GM21515 (cell line): ENCODE measurements at regions not wholly inside any gene's neighbourhood (a gene's known extent, or its start where the extent isn't known, plus 50 kb on each side); places are given as distances from the start of the nearest gene placed in this dataset.

Experiments
- ATAC-seq: cut with Tn5 transposase; IDR thresholded peaks from one replicate; pipeline ENCODE4 v1.9.1; 2021; ENCODE audit not compliant: unreplicated experiment

GRCh38 chr9:113781381-113781780, 94.7 kb upstream of the ZNF618 start:
- no peak for ATAC-seq

- no peak for ATAC-seq
These were observed 94.2 kb upstream of the ZNF618 start for GRCh38 chr9:113781896-113782295.

DNA sequence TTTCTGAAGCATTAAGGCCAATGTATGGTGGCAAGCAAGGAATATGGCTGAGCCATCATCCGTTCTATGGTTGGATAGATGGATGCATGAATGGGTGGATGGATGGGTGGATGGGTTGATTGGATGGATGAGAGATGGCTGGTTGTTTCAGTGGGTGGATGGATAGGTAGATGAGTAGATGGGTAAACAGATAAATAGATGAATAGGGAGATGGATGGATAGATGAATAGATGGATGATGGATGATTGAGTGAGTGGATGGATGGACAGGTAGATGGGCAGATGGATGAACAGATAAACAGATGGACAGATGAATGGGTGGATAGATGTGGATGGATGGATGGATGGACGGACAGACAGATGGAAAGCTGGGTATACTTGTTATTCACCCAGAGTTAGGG, 92.6 kb upstream of the ZNF618 start:
- no peak for ATAC-seq

GRCh38 chr9:113785334-113785733, 90.8 kb upstream of the ZNF618 start:
- no peak for ATAC-seq

DNA sequence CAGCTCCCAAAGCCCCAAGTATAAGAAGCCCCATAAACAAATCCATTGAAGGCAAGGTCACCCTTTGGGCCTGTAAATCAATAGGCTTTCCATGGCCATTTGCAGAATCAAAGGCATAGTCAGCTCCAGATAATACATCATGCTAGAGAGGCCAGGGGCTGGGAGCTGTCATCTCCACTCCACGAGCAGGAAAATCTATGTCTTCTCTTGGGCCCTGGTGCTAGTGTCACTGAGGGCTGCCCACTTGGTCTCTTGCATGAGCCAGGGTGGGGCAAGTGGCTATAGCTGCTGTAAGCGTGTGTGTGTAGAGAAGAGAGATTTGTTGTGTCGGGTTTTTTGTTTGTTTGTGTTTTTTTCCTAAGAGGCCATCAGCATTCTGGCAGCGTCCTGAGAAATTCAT, 90.0 kb upstream of the ZNF618 start:
- ATAC-seq, result no peak

- no peak for ATAC-seq
These were observed 88.2 kb upstream of the ZNF618 start for GRCh38 chr9:113787871-113788270.

DNA sequence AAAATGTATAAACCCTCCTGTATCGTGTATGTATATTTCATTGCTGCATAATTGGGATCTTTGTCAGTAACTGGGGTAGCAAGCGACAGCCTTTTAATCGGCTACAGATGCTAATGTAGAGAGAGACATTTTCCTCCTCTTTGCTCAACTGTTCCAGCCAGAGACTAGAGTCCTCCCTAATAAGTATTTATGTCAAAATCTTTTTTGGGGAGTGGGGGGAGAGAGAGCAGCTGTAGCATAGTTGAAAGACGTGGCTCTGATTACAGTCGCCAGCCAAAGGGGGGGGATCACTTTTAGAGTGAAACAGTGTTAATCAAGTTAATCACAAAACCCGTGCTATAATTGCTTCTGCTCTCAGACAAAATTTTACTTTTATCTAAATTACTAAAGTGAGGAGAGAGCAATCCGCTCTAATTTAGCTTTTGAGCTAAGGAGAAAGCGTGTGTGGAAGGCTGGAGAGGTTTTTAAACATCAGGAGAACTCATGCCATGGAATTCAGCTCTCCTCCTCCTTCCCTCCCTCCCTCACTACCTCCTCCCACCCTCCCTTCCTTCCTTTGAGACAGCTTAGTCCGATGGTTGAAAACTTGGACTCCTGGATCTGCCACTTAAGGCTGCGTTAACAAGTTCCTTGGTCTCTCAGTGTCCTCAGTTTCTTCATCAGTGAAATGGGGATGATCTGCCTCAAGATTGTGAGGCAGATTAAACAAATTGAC, 87.3 kb upstream of the ZNF618 start:
- no peak for ATAC-seq

DNA sequence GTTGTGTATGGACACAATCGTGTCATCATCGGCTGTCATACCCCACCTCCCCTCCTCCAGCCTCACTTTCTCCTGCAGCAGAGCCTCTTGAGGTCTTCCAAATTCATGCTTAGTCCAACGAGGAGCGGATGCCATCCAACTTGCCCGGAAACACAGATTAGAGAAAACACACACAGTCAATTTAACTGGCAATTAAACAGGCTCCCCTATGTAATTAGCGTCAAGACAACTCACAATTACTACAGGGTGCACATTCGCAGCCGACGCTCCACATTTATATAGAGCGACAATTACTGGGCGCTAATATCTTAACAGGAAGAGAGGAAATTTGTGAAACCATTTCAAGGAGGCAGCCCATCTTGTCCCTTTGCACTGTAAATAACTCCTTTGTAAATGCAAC, 86.0 kb upstream of the ZNF618 start:
- ATAC-seq, result no peak

DNA sequence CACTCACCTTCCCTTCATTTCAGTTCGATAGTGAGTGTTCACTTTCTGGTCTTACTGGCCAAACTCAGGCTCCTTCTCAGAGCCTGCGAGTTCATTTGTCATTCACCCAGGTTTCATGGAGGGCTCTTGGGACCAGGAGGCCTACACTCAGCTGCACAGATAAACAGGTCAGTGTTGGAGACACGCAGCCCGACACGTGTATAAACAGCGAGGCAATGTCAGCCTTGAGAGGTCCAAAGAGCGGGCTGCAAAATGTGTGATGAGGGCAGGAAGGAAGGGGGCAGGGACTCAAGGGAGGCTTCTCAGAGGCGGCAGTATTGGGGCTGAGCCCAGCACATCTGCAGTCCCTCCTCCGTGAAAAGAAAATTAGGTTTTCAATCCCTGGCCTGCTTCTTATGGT, 82.6 kb upstream of the ZNF618 start:
- no peak for ATAC-seq

GRCh38 chr9:113794721-113795120, 81.4 kb upstream of the ZNF618 start:
- ATAC-seq, result no peak

- ATAC-seq, result no peak
These were observed 80.2 kb upstream of the ZNF618 start for GRCh38 chr9:113795811-113796392.

GRCh38 chr9:113796646-113797426, 79.3 kb upstream of the ZNF618 start:
- no peak for ATAC-seq

DNA sequence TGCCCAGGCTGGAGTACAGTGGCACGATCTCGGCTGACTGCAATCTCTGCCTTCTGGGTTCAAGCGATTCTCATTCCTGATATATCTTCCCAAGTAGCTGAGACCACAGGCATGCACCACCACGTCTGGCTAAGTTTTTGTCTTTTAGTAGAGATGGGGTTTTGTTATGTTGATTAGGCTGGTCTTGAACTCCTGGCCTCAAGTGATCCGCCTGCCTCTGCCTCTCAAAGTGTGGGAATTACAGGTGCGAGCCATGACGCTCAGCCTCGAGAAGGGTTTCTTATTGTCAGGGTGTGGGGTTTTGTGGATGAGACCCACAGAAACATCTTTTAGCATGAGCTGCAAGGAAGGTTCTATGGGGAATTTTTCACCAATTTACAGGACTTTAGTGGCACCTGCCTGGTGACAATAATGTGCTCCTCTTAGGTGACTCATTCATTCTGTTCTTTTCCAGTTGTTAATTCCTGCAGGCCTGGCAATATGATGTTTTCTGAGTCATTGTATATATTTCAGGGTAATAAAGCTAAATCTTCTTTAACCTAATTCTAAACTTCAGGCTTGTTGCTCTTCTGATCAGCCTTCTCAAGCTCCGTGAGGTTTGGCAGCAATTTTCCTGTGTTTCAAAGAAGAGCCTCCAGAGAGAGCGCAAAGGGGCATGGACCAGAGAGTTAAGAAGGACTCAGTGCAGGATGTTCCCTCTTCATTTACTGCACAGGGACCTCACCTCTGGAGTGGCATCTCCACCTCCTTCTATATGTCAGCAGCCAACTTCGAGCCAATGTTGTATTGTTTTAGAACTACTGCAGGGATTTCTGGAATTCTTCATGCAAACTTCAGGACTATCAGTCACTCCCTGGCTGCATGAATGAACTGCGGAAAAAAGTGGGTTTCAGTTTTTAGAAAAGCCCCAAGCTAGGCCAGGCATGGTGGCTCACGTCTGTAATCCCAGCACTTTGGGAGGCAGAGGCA, 77.8 kb upstream of the ZNF618 start:
- ATAC-seq, result no peak

DNA sequence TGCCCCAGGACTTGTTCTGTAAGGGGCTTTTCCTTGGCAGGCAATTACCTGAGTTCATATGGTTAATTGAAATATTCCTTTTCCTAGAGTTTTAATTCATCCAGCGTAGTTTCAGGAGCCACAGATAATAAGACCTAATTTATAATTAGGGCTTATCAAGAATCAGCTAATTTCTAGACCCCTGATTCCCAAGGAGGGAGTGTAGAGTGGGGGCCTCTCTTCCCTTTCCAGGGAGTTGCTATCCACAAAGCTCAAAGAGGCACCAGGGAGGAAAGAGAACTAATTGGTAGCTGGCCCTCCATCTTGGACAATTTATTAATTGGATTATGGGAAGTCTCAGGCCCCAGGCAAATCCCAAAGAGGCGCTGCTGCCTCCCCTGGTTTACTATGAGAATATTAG, 75.8 kb upstream of the ZNF618 start:
- no peak for ATAC-seq

DNA sequence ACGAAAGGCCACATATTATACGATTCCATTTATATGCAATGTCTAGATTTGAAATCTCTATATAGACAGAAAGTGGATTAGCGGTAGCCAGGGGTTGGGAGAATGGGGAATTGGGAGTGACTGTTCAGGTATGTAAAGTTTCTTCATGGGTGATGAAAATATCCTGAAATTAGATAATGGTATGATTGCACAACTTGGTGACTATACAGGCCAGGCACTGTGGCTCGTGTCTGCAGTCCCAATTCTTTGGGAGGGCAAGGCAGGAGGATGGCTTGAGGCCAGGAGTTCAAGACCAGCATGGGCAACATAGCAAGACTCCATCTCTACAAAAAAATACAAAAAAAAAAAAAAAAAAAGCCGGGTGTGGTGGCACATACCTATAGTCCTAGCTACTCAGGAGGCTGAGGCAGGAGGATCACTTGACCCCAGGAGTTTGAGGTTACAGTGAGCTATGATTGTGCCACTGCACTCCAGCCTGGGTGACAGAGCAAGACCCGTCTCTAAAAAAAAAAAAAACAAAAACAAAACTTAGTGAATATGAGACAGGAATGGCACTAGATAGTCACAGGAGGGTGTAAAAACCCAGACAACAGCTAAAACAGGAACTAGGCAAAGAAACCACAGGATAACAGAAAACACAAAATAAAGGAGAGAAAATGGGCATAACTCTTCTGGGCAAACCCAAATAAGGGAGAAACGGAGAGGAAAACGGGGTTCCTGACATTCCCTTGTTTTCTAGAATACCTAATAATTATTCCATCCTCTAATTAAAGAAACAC, 72.1 kb upstream of the ZNF618 start:
- ATAC-seq, result no peak

DNA sequence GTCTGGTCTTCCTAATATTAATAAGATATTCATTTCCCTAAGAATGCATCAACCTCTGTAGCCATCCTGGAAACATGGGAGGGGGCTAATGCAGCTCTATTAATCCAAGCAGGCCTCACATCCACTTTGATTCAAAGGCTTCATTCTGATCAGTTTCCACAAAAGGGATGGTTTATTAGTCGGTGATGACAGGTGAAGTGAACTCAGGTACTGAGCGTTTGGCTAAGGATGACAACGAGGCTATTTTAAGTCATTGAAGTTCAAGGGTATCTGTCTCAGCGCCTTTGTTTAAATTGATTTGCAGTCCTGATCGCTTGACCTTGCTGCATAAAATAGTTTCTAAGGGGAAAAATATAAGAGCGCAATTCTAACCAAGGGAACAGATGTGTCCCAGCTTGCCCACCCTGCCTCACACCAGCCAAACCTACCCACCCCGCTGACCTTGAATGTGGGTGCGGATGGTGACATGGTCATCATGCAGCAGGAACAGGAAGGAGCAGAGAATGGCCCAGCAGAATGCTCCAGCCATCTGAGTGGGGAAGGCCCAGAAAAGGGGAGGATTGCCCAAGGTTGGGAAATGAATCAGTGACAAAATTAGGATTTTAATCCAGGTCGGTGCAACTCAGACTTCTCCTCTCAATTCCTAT, 70.5 kb upstream of the ZNF618 start:
- ATAC-seq, result no peak

DNA sequence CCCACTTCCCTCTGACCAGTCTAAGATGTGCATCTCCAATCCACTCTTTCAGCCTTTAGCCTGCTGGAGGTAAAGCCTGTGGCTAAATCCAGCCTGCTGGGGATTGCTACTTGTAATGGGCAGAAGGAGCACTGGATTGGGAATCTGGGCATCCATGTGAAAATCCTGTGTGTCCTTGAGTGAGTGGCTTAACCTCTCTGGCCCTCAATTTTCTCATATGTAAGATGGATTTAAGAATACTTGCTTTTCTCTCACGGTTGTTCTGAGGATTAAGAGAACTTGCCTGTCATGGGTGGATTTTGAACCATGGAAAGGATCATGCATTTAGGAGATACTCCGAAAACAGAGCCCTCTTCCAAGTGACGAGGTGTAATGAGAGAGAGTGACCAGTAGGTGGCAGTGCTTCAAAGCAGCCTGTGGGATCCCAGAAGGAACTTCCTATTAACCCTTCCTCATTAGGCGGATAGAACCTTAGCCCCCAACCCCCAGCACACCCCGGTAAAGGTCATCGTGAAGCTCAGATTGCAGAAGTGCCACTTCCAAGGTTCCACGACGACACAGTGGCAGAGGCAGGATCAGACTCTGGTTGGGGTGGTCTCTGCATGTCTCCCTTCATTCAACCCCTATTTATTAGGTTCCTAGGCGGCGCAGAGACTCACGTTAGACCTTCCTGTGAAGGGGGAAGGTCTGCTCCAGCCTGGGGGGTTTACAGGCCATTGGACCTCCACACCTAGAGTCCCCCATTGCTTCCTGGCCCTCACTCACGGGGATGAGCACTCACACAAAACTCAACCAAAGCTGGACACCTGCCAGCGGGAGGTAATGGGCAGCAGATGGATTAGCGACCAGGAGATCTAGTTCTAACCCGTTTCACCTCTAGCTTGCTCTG, 68.7 kb upstream of the ZNF618 start:
- no peak for ATAC-seq

GRCh38 chr9:113808391-113809358, 67.4 kb upstream of the ZNF618 start:
- no peak for ATAC-seq
